ENCODE measurements at regions not wholly inside any gene's neighbourhood (a gene's known extent, or its start where the extent isn't known, plus 50 kb on each side); places are given as distances from the start of the nearest gene placed in this dataset.

DNA sequence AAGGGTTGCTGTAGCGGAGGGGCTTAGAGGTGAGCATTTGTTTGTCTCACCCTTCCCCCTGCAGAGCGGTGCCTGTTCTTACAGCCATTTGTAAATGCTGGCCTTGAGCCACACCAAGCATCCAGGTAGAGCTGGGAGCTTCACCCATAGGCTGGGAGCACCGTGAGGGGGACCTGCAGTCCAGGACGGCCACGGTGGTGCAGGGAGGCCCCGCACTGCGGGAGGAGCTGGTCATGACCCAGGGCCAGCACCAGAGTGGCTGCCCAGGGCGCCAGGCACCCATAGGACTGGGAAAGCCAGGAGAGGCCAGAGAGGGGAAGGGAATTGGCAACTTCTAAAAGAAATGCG lies 197.3 kb upstream of the ADAMTS16 start:
- DNase-seq (ENCODE audit: low read depth) = no peak

DNA sequence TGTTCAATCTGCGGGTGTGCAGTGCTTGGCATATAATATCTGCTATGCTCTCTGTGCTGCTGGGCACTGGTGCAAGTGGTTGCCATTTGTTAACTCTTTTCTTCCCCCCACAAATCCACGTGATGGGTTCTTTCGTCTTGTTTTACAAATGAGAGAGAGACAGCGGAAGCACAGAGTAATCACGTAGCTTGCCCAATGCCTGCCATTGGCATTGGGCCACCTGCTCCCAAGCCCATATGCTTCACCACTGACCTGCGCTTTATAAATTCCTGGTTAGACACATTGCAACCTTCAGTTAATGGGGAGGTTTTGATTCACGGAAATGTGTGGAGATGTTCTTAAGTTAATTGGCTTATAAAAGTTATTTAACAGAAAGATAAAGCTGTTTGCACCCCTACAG lies 194.8 kb upstream of the ADAMTS16 start:
- DNase-seq (ENCODE audit: low read depth) = no peak

DNA sequence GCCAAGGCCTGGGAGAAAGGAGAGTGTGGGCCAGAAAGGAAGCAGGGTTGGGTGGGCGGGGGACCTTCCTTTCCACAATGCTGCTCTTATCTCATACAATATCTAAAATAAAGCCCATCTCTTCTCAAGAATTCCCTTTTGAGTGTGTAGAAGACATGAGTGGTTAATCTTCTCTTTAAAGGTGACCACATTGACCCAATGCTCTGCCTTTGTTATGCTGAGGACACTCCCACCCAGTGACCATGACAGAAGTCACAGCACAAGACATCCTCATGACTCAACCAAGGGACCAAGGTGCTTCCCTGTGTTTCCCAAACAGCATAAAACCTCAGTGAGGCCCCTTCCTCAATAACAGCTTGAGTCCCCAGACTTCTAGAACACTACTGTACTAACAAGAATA lies 193.0 kb upstream of the ADAMTS16 start:
- DNase-seq (ENCODE audit: low read depth) = no peak

DNA sequence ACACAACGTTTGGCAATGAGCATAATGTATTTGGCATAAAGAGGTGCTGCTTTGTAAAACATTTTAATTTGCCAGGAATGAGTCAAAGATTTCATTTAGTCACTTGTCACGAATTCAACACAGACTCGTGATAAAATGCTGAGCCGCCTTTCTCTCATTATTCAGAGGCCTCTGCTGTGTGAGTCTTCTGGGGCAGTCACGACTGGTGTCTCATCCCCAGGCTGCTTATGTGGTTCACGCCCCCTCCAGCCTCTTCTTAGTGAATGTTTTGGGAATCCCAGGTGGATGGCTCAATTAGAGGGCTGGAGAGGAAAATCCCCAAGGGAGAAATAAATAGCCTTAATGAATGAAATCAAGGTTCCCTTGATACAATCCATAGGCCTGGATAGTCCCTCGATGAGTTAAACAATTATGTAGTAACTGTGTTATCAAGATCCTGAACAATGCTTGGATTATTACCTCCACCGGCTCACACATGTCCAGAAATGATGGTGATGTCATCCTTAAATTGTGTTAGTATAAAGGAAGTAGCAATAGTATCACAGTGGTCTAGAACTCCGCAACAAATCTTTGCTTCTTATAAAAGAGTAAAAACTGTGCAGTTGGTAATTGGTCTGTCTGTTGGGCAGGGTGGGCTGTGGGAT lies 192.1 kb upstream of the ADAMTS16 start:
- no peak for DNase-seq (ENCODE audit: low read depth)

GRCh38 chr5:4949108-4949507 lies 191.0 kb upstream of the ADAMTS16 start:
- DNase-seq (ENCODE audit: low read depth) = no peak

GRCh38 chr5:4953576-4953975 lies 186.6 kb upstream of the ADAMTS16 start:
- no peak for DNase-seq (ENCODE audit: low read depth)

DNA sequence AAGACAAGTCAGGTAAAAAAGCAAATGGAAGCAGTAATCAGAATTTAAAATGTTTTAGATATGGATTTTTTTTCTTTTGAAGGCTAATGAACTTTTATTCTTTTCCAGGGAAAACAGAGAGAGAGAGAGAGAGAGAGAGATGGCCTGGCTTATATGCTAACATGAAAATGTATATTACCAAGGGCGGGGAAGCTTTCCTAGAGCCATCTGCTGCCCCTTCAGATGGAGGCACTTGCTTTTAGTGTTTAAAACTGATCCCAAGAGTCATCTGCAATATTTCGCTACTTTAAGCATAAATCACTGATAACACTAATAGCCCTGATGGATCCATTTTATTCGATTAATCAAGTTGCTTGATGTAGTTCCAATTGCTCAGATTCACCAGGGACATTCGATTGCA lies 186.1 kb upstream of the ADAMTS16 start:
- DNase-seq (ENCODE audit: low read depth) = no peak

- no peak for DNase-seq (ENCODE audit: low read depth)
These were observed 176.9 kb upstream of the ADAMTS16 start for GRCh38 chr5:4963265-4963664.

DNA sequence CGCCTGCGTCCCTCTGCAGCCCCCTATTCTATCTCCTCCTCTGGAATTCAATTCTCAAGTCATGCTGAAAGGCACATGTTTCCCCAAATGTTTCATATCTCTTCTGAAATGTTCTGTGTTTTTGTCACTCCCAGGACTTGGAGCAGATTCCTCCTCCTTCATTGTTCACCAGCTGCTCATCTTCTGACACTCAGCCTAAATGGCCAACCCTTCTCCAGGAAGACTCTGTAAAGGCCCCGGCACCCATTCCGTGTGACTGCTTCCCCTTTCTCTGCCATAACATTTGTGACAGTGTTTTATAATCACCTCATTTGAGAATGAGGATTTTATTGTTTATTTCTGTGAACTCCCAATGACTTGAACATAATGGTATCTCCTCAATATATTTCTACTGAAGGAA lies 170.8 kb upstream of the ADAMTS16 start:
- DNase-seq (ENCODE audit: low read depth) = no peak

- DNase-seq (ENCODE audit: low read depth) = no peak
These were observed 170.0 kb upstream of the ADAMTS16 start for GRCh38 chr5:4970171-4970570.

- DNase-seq (ENCODE audit: low read depth) = no peak
These were observed 163.2 kb upstream of the ADAMTS16 start for GRCh38 chr5:4976902-4977301.

DNA sequence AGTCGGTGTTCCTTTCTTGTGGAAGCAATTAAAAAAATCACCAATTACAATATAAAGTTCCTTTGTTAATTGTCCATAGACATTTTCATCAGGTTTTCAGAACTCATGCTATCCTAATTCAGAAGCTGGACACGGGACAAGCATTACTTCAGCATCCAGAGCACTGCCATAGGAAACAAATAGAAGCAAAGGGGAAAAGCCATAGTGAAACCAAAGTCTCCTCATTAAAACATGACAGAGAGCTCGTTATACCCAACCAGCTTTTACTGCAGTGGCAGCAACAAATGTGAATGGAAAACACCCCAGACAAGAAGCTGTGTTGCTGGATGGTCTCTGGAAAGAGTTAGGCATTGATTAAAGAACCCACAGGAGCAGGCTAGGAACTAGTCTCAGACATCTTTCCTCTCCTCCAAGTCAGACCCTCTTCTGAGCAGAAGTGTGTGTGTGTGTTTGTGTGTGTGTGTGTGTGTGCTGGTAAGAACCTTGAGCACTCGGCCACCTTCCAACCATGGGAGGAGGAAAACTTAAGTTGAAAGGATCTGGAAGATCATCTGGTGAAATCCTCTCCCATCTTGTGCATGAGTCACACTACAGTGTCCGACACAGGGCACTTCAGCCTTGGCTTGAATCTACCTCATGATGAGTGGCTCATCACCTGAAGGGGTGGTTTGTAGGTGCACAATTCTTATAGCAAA lies 162.6 kb upstream of the ADAMTS16 start:
- no peak for DNase-seq (ENCODE audit: low read depth)

- no peak for DNase-seq (ENCODE audit: low read depth)
These were observed 159.9 kb upstream of the ADAMTS16 start for GRCh38 chr5:4980201-4980600.

DNA sequence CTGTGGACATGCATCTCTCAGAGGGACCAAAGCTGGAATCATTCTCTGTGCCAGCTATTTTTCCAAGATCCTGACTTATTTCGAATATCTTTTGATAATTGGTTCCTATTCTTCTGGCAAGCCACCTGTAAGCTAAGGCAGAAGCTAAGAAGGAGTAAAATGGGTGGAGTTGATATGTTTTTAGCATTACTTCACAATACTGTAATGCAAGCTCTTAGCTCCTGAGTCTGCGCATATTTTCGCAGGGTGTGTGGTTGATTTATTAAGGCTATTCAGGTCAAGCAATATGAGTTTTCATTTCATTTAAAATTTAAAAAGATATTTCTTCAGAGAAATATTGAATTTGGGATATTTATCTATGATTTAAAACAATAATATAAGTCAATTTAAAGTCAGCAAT lies 158.5 kb upstream of the ADAMTS16 start:
- no peak for DNase-seq (ENCODE audit: low read depth)

DNA sequence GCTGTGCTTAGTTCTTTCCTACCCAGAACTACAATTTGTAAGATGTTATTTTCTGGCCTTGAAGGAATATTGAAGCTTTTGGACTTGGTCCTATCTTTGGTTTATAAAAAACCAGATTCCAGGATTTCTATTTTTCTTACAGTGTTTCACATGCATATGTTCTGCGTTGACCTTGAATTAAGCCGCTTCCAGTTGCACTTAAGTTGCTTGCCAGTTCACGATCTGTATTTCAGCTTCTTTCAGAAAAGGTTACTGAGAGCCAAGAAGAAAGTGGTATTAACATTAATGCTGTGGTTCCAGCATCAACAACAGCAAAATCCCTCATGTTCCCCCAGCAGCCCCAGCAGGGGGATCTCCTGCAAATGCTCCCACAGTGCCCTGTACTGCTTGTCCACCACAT lies 156.4 kb upstream of the ADAMTS16 start:
- DNase-seq (ENCODE audit: low read depth) = no peak

DNA sequence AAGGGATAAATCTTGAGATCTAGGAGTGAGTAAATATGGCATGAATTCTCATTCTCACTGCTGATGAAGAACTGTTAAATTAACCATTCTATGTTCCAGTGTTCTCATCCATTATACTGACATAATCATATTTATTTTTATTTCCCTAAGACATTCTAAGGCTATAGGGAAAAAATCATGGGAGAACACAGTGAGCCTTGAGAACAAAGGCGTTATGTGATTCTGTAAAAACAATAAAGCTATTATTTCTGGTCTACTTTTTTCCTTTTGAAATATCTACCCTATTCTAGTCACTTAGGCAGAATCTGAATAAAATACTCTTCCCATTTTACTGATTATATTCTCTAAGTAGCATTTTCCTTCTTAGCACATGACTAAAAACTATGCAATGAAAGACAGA lies 155.7 kb upstream of the ADAMTS16 start:
- DNase-seq (ENCODE audit: low read depth) = no peak

DNA sequence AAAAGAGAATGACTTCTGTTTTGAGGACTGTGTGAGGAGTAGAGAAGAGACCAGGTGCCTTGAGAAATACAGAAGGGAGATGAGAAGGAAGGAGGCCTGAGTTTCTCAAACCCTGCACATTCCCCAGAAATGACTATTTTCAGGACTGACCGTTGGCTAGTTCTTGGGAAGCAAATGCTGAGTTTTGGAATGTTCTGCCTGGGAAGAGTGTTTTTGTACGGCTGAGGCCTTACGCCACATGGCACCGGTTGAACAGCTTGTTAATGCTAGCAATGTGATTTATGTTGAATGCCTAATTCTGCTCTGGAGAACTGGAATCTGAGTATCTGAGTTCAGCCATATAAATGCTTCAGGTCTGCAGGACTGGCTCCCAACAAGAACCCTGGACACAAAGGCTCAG lies 152.7 kb upstream of the ADAMTS16 start:
- DNase-seq (ENCODE audit: low read depth) = no peak

- no peak for DNase-seq (ENCODE audit: low read depth)
These were observed 151.0 kb upstream of the ADAMTS16 start for GRCh38 chr5:4989118-4989517.

DNA sequence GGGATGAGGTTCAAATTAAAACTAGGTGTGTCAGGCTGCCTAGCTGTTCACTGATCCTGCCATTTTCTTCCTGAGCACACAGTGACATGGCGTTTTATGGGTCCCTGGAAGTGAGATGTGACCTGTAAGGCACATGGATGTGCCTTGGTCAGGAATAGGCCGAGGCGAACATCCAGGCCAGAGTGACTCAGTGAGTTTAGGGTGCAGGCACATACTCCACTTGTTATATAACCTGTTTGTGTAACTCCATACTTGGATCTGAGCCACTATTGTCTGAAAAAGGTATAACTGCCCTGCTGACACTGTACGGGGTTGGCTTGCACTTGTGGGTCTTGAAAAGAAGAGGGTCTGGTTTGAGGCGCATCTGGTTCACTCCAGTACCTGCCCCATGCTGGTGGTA lies 150.1 kb upstream of the ADAMTS16 start:
- DNase-seq (ENCODE audit: low read depth) = no peak

- DNase-seq (ENCODE audit: low read depth) = no peak
These were observed 149.7 kb upstream of the ADAMTS16 start for GRCh38 chr5:4990462-4990861.

- no peak for DNase-seq (ENCODE audit: low read depth)
These were observed 148.2 kb upstream of the ADAMTS16 start for GRCh38 chr5:4991925-4992324.

GRCh38 chr5:4995014-4995413 lies 145.1 kb upstream of the ADAMTS16 start:
- DNase-seq (ENCODE audit: low read depth) = no peak

GRCh38 chr5:5005353-5005752 lies 134.8 kb upstream of the ADAMTS16 start:
- DNase-seq (ENCODE audit: low read depth) = no peak

GRCh38 chr5:5006548-5006947 lies 133.6 kb upstream of the ADAMTS16 start:
- no peak for DNase-seq (ENCODE audit: low read depth)

Data from stimulated activated CD8-positive, alpha-beta memory T cell treated with anti-CD3 and anti-CD28 coated beads, Interleukin-7, amount 100 ng/mL, for 24 hours (primary cell).